GM19240 (cell line): ENCODE measurements at regions not wholly inside any gene's neighbourhood (a gene's known extent, or its start where the extent isn't known, plus 50 kb on each side); places are given as distances from the start of the nearest gene placed in this dataset.
A peak's percentile ranks its signal among the peaks of the same experiment; 100 is the strongest.

Experiments
- DNase-seq: peaks from one replicate; pipeline ENCODE4 v3.0.0; 2011; ENCODE audit warnings: low spot score; ENCODE audit not compliant: insufficient read length

- DNase-seq, result no peak
These were observed 100.2 kb upstream of the CASZ1 start for GRCh38 chr1:10896673-10897072.

DNA sequence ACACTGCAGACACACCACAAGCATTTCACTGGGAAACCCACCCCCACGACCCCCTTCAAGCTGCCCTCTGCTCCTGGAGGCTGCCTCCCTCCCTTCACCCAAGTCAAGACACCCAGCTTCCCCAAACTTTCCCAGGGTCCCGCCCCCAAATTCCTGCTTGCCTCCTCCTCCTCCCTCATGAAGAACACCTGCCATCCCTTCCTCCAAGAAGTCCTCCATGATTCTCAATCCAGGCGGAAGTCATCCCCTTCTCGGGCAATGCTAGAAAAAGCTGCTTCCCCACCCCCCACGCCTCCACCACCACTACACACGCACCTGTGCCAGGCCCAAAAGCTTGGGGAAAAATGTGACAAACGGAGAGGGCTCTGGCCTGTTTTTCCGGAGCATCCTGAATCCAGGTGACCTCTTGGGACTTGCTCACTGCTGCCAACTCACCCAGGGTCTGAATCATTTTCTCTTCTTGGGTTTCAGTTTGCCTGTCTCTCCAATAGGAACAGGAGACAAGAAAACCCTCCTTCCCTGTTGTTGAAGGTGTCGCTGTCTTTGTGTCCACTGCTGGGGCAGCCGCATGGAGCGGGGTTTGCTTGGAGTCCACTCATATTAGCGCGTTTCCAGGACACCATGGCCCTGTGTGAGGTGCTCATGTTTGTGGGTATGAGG is 101.0 kb upstream of the CASZ1 start:
- DNase-seq, result no peak

- no peak for DNase-seq
These were observed 101.7 kb upstream of the CASZ1 start for GRCh38 chr1:10897981-10898728.

GRCh38 chr1:10898921-10899320 is 102.5 kb upstream of the CASZ1 start:
- no peak for DNase-seq

DNA sequence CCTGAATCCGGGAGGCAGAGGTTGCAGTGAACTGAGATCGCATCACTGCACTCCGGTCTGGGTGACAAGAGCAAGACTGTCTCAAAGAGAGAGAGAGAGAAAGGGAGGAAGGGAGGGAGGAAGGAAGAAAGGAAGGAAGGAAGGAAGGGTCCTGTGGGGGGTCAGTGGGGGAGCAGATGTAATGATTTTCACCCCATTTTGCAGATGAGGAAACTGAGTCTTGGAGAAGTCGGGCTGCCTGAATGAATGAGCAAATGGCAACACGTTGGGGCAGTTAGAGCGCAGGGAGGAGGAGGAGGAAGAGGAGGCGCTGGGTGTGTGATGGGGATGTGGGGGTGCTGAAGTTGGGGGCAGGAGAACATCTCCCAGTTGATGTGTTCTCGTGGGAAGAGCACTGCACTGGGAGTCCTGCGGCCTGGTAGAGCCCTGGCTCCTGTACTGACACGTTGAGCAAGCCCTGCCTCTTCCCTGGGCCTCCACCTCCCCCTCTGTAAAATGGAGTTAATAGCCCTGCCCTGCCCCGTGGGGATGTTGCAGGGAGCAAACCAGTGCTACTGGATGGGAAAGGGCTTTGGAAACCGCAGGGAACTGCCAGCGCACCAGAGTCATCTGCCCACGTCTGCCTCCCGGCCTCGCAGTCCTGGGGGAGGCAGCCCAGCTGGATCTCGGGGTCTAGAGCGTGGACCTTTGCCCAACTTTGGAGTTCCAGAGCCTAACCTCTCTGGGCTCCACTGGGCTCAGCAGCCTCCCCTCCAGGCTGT is 103.2 kb upstream of the CASZ1 start:
- DNase-seq, result no peak

DNA sequence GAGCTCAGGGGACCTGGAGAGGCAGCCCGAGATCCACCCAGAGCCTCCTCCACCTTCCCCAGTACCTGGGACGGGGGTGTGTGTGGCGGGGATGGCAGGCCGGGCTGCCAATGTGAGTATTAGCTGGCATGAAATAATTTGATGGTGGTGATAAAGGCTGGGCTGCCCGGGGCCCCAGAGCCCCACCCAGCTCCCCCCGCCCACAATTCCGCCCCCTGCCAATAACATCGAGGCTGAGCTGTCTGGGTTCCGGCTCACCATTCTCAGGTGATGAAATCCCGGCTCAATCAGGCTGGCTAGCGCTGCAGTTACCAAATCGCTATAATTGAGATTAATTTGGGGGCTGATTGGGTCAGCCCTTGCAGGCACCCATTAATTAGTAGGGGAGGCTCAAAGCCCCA is 103.8 kb upstream of the CASZ1 start:
- no peak for DNase-seq

- DNase-seq, result no peak
These were observed 104.2 kb upstream of the CASZ1 start for GRCh38 chr1:10900691-10901090.

GRCh38 chr1:10901091-10901890 is 104.8 kb upstream of the CASZ1 start:
- no peak for DNase-seq

DNA sequence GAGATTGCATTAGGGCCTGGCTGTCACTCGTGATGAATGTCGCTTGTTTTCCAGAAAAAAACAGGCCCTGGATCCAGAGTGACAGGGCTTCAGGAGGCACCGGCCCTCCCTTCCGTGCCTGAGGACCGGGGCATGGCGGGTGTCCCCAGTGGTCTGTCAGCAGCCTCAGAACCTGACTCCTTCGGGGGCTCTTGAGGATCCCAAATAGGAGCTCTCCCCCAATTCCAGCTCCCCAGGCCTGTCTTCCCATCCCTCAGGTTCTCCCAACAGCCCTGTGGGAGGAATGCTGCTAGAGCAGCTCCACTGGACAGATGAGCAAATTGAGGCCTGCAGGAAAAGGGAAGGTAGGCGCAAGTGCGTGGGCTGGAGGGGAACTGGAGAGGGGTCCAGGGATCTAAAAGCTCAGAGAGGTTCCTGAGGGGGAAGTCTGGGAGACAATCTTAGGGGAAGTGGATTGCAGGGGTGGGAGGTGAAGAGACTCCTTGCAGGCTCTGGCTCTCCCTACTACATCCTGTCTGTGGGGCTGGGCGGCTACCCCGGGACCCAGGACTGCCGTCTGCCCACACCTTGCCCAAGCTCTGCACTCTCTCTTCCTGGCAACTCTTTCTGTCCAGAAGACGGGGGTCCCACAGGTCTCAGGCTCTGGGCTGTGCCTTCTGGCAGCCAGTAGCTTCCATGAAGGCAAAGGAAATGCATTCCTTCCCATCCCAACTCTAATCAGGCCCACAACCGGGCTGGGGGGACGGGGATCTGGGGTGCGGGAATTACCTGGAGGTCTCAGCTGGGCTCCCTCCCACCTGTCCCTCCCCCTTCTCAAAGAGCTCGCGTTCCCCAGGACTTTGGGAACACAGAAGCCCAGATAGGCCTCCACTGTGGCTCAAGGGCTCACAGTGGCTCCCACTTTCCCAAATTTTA is 105.7 kb upstream of the CASZ1 start:
- DNase-seq, result no peak

- no peak for DNase-seq
These were observed 107.0 kb upstream of the CASZ1 start for GRCh38 chr1:10903421-10903820.

GRCh38 chr1:10903821-10904220 is 107.4 kb upstream of the CASZ1 start:
- DNase-seq, result no peak

GRCh38 chr1:10904396-10905358 is 107.8 kb upstream of the TARDBP start:
- DNase-seq, result no peak

DNA sequence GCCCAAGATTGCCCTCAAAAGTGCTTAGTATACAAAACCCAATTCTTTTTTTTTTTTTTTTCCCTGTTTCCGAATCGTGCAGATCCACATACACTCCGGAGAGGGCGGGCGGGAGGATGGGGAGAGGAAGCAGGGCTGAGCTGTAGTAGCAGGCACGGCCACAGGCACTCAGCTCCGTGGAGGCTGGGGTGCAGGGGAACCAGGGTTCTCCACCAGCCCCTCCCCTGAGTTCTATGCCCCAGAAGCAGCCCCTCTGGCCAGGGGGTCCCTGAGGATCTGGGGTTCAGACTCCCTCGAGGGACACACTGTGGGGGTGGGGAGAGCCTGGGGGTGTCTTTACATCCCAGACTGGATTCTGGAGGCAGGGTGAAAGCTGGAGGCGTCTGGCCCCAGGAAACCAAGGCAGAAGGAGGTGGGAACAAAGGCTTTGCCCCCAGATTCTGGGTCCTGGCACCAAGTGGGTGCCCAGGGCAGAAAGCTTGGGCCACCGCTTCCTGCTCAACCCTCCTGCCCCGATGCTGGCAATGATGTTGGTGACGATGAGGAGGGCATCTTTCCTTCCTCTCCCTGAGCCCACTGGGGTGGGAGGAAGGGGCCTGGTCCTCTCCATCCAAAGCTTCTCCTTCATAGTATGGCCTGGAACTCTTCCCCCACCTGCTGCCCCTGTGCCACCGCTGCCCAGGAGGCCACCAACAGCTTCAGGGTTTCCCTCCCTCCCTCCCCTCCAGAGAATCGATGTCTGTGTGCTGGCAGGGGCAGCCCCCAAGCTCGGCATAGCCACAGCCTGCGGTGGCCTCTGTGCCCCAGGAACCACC is 106.4 kb upstream of the TARDBP start:
- no peak for DNase-seq

DNA sequence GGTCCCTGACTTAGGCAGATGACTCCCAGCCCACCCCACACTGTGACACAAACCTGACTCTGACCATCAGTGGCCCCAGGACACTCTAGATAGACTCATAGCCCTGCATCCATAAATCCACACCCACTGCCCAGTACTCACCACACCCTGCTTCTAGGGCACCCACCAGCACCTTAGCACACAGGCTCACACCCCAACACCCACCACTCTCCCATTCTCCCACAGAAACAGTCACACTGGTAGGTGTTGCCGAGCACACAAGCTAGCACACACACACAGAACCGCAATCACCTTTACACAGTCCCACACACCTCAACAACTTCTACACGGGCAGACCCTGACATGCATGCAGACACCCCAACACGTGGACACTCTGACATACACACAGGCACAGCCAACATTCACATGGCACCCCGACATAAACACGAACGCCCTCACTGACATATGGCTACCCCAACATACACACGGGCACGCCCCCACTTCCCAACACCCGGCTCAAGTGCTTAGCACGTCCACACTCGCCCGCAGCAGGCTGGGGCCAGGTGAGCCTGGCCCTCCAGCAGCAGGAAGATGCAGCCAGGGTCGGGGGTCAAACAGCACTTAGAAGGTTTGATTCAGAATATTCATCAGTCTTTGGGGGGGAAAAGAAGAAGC is 105.5 kb upstream of the TARDBP start:
- no peak for DNase-seq

GRCh38 chr1:10908266-10908665 is 104.2 kb upstream of the TARDBP start:
- no peak for DNase-seq

GRCh38 chr1:10909697-10910680 is 102.5 kb upstream of the TARDBP start:
- DNase-seq, result peak; percentile 67
